ENCODE measurements at regions not wholly inside any gene's neighbourhood (a gene's known extent, or its start where the extent isn't known, plus 50 kb on each side); places are given as distances from the start of the nearest gene placed in this dataset.

DNA sequence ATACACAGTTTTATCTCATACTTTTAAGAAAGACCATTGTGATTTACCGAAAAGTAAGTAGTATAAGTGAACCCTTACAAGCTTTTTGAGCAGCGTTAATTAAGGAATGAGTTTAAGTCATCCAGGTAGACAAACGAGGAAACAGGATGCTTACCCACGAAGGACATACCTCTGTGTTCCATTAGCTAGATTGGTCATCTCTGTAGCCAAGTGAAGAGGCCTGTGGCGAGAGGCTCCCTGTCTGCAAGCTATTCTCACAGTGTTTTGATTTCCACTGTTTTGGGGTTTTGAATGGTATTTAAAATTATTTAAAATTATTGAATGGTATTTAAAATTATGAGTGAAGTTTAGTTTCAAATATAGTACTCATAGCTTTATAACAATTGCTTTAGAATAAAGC is 342.1 kb upstream of the RGS6 start:
- BruUV-seq (replicated peaks), result no TSS peak
- DNase-seq (ENCODE audit: extremely low read depth in 1 of 4, low spot score in 3 of 4) (no peak), ATAC-seq (no peak), FAIRE-seq (no peak)
- Histone ChIP-seq H3K9me3 (replicated peaks; ENCODE audit: control insufficient read depth, insufficient read depth, low read depth, low read length) (no peaks in the 10 kb centered on the region), H3K27me3 (ENCODE audit: control insufficient read depth in 2 of 2, insufficient read depth in 2 of 2, low read length in 2 of 2) (no peaks in the 10 kb centered on the region), H2AFZ (ENCODE audit: low read depth, low read length) (no peak overlapping the region), H3K27ac (ENCODE audit: extremely low read depth, low read depth, low read length) (no peak overlapping the region), H3K4me2 (ENCODE audit: insufficient read depth, low read length) (no peak overlapping the region), H3K9me1 (ENCODE audit: control insufficient read depth, insufficient read depth, low read length) (no peaks in the 10 kb centered on the region), H3K9ac (ENCODE audit: insufficient read depth in 1 of 2, low read depth in 2 of 2, low read length in 2 of 2) (no peak overlapping the region), H3K36me3 (ENCODE audit: control insufficient read depth, insufficient read depth, low read length) (no peaks in the 10 kb centered on the region), H3K4me3 (no peak overlapping the region), H3K79me2 (ENCODE audit: control insufficient read depth, insufficient read depth, low read length) (no peaks in the 10 kb centered on the region), H4K20me1 (replicated peaks; ENCODE audit: control insufficient read depth, insufficient read depth, low read length) (no peaks in the 10 kb centered on the region), H3K4me1 (replicated peaks in 1 of 2; ENCODE audit: control insufficient read depth in 2 of 2, insufficient read depth in 2 of 2, low read length in 2 of 2) (peaks cover 0 to 5% of the 10 kb centered on the region in 2 experiments; a peak in 3 of 5 replicates)
- ChIA-PET POLR2A (interaction anchor here (0.6 kb wide), 1 partner anchor 104 kb away, joined by 3 read pairs; no protein-coding TSS in a partner anchor), CTCF (ENCODE audit: low intra/inter-chr PET ratio) (no interaction called here)
- WGBS (ENCODE audit: insufficient coverage, low coverage, missing lambda C conversion rate), result 77% methylated on average over 5 of the region's 5 CpGs
- intact Hi-C loops (cut with micrococcal nuclease) (no loop called here), in situ Hi-C loops (cut with MboI) (no loop called here)
- TF ChIP-seq ZNF699 (CRISPR knock-in tag; IDR thresholded peaks at IDR 0.05; ENCODE audit: insufficient replicate concordance) (no peak), DDX20 (tag; IDR thresholded peaks at IDR 0.05; ENCODE audit: low read depth) (no peak), HDAC3 (IDR thresholded peaks at IDR 0.05; ENCODE audit: borderline replicate concordance, partially characterized antibody) (no peak), ATF2 (CRISPR knock-in tag; IDR thresholded peaks at IDR 0.05) (no peak), ZNF354B (CRISPR knock-in tag; IDR thresholded peaks at IDR 0.05) (no peak), ZNF76 (CRISPR knock-in tag; IDR thresholded peaks at IDR 0.05; ENCODE audit: borderline replicate concordance) (no peak), IRF1 (CRISPR knock-in tag; IDR thresholded peaks at IDR 0.05; ENCODE audit: borderline replicate concordance) (no peak), ZNF324 (CRISPR knock-in tag; IDR thresholded peaks at IDR 0.05) (no peak), TRIM25 (IDR thresholded peaks at IDR 0.05; ENCODE audit: borderline replicate concordance) (no peak), MAX (CRISPR knock-in tag; IDR thresholded peaks at IDR 0.05) (no peak), HMG20A (CRISPR knock-in tag; conservative IDR thresholded peaks at IDR 0.05) (no peak), CREB3L1 (IDR thresholded peaks at IDR 0.05; ENCODE audit: borderline replicate concordance, low read depth) (no peak), HIVEP1 (CRISPR knock-in tag; IDR thresholded peaks at IDR 0.05) (no peak), CREM (IDR thresholded peaks at IDR 0.05; ENCODE audit: low read depth) (no peak), ZFP36 (IDR thresholded peaks at IDR 0.05; ENCODE audit: low read depth, low read length, partially characterized antibody) (no peak), CHD1 (IDR thresholded peaks at IDR 0.05; ENCODE audit: low read length) (no peak), PYGO2 (tag; IDR thresholded peaks at IDR 0.05) (no peak)

Measured in K562 (cell line).